ENCODE measurements at regions not wholly inside any gene's neighbourhood (a gene's known extent, or its start where the extent isn't known, plus 50 kb on each side); places are given as distances from the start of the nearest gene placed in this dataset.
A peak's percentile ranks its signal among the peaks of the same experiment; 100 is the strongest.
"Not testable (repeated sequence)": the region's sequence is repeated elsewhere in the genome, so short reads cannot be mapped to it uniquely, and the experiment has no call there.

DNA sequence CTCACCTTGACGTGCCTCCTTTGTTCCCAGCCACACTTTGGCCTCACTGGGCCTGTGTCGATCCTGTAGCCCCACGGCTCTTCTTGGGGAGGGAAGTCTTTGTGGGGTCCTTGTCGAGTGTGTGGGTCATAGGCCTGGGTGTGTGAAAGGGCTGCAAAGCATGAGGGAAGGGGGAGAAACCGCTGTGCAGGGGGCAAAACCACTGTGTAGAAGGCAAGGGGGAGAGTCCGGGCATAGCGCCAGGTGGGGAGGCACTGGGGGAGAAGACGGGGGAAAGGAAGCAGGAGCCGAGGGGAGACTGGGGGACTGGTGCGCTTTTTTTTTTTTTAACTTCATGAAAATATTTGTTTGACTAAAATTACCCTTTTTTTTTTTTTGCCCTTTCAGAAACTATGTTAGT lies 65.1 kb upstream of the RASD2 start:
- no peak for DNase-seq

- DNase-seq: peak; percentile 55
Measured at GRCh38 chr22:35476341-35476740, 64.3 kb upstream of the RASD2 start.

DNA sequence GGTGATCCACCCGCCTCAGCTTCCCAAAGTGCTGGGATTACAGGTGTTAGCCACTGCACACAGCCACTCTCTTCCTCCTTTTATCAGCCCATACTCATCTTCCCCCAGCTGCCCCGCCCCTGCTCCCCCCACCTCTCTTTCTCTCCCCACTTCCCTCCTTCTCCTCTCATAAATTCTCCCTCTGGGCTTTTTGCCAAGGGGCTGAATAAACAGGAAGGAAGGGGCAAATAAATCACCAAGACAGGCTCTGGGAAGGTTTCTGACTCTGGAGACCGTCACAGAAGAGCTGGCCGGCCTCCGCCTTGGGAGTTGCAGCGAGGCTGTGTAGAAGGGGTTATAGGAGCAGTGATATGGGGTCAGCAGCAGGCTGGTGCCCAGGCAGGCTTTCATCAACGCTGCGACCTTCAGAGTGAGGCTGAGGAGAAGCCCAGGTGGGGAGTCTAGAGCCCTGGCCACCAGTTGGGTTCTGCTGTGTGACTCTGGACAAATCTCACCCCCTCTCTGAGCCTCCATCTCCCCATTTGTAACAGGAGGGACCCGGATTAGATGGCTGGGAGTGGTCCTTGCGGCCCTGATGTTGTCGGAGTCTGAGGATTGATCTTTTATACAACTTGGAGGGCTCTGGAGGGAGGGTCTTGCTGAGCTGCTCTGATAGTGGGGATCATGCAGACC lies 62.6 kb upstream of the RASD2 start:
- DNase-seq: peak; percentile 92

GRCh38 chr22:35478633-35479107 lies 62.0 kb upstream of the RASD2 start:
- DNase-seq: no peak

DNA sequence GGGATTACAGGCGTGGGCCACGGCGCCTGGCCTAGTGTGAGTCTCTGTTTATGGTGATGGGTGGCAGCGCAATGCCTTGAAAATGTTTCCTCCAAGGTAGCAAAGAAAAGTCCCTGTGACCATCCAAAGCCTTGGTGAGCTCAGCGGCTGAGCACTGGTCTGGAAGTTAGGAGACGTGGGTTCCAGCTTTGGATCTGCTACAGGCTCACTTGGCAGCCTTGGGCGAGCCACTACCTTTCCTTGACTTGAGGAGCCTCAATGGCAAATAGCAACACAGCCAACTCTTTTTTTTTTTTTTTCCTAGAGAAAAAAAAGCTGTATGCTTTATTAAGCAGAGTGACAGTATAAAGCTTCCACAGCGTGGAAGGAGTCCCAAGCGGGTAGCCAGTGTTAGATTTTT lies 61.3 kb upstream of the RASD2 start:
- no peak for DNase-seq

GRCh38 chr22:35479985-35480550 lies 60.6 kb upstream of the RASD2 start:
- DNase-seq: peak; percentile 50

GRCh38 chr22:35480627-35481550 lies 59.7 kb upstream of the RASD2 start:
- DNase-seq: no peak

DNA sequence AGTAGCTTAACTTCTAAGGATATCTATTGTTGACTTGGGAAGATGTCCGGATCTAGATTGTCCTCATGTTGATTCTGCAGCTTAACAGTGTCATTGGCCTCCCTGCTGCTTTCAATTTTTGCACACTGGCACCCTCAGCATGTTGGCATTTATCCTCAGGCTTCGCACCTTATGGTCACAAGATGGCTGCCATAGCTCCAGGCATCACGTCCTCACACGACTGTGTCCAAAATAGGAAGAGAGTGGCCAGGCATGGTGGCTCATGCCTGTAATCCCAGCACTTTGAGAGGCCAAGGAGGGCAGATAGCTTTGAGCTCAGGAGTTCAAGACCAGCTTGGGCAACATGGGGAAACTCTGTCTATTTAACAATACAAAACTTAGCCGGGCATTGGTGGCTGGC lies 58.3 kb upstream of the RASD2 start:
- no peak for DNase-seq

GRCh38 chr22:35482974-35483373 lies 57.7 kb upstream of the RASD2 start:
- DNase-seq: no peak

DNA sequence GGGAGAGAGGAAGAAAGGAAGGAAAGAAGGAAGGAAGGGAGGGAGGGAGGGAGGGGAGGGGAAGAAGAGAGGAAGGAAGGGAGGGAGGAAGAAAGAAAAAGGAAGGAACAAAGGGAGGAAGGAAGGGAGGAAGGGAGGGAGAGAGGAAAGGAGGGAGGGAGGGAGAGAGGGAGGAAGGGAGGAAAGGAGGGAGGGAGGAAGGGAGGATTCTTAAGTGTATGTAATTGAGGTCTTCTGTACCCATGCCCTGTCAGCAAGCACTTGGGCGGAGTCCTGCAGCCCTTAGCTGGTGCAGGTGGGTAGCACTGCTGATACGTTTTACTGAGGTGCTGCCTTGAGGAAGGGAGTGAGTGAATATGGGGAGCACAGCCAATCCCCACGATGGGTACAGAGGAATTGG lies 56.9 kb upstream of the RASD2 start:
- no peak for DNase-seq

- no peak for DNase-seq
Measured at GRCh38 chr22:35484651-35485556, 55.7 kb upstream of the RASD2 start.

DNA sequence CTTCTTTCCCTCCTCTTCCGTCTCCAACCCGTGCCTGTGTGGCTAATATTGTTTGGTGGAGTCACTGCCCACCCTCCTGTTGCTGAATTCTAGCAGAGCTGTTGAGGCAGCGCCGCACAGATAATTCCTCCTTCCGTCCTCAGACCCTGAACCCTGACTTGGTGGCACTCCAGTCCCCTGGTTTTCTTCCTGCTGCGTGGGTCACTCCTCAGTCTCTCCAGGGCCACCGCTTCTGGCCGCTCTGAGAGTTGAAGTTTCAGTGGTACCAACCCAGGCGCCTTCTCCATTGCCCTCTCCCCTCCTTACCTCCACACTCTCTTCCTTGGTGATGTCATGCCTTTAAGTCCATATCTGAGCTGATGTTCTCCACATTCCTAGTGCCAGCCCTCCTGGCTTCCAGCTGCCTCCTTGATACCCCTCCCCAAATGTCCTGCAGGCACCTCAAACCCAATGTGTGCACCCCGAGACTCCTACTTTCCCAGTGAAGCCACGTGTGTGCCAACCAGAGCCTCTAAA lies 54.5 kb upstream of the RASD2 start:
- DNase-seq: no peak

GRCh38 chr22:35487623-35488022 lies 53.0 kb upstream of the RASD2 start:
- DNase-seq: not testable (repeated sequence)

DNA sequence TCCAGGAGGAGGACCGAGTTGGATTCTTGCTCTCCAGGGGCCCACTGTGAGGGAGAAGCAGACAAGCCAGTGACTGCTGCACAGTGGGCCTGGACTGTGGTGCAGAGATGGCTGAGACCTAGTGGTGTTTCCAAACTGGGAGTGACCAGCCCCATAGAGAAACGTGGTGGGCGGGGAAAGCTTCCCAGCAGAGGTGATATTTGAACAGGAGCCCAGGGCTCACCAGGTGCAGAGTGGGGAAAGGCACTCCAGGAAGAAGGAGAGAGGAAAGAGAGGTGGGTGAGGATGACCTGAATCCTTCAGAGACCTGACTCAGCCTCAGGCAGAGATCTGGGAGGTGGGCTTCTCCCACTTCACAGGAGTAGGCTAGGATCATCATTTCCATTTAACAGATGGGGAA lies 52.1 kb upstream of the RASD2 start:
- DNase-seq: peak; percentile 48

- peak; percentile 76 for DNase-seq
Measured at GRCh38 chr22:35489239-35489638, 51.4 kb upstream of the RASD2 start.

Measured in NCI-H2029 (cell line).